Breast epithelium (tissue), 3 donors: ENCODE measurements at regions not wholly inside any gene's neighbourhood (a gene's known extent, or its start where the extent isn't known, plus 50 kb on each side); places are given as distances from the start of the nearest gene placed in this dataset.

Source experiments
- POLR2A ChIP-seq: fragments of 450-650 bp; IDR thresholded peaks from one replicate; pipeline ENCODE4 v1.6.1; 2016; ENCODE audit warnings: antibody characterized with exemption, mild to moderate bottlenecking, moderate library complexity
- TF ChIP-seq, protein P1 (sequence below), 3 donors: fragments of 450-650 bp; IDR thresholded peaks; one replicate each; pipeline ENCODE4 v1.5.1; 2016 to 2017; ENCODE audit warnings: antibody characterized with exemption in 3 of 3, mild to moderate bottlenecking in 3 of 3, moderate library complexity in 3 of 3

DNA sequence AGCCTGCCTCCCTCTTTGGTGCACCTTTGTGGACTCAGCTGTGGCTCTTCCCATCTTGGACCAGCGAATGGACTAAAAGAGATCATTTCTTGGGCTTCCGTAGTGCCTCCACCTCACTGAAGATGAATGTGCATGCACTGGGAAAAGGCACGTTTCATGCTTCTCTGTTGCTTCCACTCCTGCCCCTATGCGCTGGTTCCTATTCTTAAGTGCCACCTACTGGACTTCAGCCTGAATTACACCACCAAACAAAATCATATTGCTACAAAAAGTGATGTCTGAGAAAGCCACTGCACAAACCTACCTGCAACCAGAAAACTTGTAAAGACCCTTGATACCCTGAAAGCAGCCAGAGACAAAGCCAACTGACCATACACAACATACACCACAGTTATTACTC lies 695.6 kb downstream of the TSN start:
- TF ChIP-seq, protein P1, sequence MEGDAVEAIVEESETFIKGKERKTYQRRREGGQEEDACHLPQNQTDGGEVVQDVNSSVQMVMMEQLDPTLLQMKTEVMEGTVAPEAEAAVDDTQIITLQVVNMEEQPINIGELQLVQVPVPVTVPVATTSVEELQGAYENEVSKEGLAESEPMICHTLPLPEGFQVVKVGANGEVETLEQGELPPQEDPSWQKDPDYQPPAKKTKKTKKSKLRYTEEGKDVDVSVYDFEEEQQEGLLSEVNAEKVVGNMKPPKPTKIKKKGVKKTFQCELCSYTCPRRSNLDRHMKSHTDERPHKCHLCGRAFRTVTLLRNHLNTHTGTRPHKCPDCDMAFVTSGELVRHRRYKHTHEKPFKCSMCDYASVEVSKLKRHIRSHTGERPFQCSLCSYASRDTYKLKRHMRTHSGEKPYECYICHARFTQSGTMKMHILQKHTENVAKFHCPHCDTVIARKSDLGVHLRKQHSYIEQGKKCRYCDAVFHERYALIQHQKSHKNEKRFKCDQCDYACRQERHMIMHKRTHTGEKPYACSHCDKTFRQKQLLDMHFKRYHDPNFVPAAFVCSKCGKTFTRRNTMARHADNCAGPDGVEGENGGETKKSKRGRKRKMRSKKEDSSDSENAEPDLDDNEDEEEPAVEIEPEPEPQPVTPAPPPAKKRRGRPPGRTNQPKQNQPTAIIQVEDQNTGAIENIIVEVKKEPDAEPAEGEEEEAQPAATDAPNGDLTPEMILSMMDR (IDR thresholded peaks at IDR 0.05), result peak in 1 of 3 donors; percentile 12
- no peak for TF ChIP-seq POLR2A
